Neural crest cell (in vitro differentiated cells): ENCODE measurements at regions not wholly inside any gene's neighbourhood (a gene's known extent, or its start where the extent isn't known, plus 50 kb on each side); places are given as distances from the start of the nearest gene placed in this dataset.
A peak's percentile ranks its signal among the peaks of the same experiment; 100 is the strongest.
"Not testable (repeated sequence)": the region's sequence is repeated elsewhere in the genome, so short reads cannot be mapped to it uniquely, and the experiment has no call there.

Source experiments
- DNase-seq: peaks from one replicate; pipeline ENCODE4 v3.0.0; 2021; ENCODE audit warnings: low read depth, mixed read lengths, low spot score
- H3K27ac Mint-ChIP-seq: one replicate; pipeline ENCODE4 v1.8.0; 2021; ENCODE audit warnings: mild to moderate bottlenecking, mixed read lengths; ENCODE audit not compliant: unreplicated experiment
- H3K27me3 Mint-ChIP-seq: 2 replicates; pipeline ENCODE4 v1.8.0; 2021; ENCODE audit warnings: low read depth, mild to moderate bottlenecking, mixed read lengths
- H3K36me3 Mint-ChIP-seq: 2 replicates; pipeline ENCODE4 v1.8.0; 2021; ENCODE audit warnings: low read depth, mild to moderate bottlenecking, mixed read lengths
- H3K4me1 Mint-ChIP-seq: 2 replicates; pipeline ENCODE4 v1.8.0; 2021; ENCODE audit warnings: mixed read lengths
- H3K4me3 Mint-ChIP-seq: one replicate; pipeline ENCODE4 v1.8.0; 2021; ENCODE audit warnings: mild to moderate bottlenecking, mixed read lengths
- H3K9me3 Mint-ChIP-seq: 2 replicates; pipeline ENCODE4 v1.8.0; 2021; ENCODE audit warnings: mixed read lengths
- CTCF ChIP-seq: fragments of 200-600 bp; sonication (generic); conservative IDR thresholded peaks from 2 replicates; pipeline ENCODE4 v1.5.0; 2021; ENCODE audit warnings: antibody characterized with exemption, mild to moderate bottlenecking

GRCh38 chr10:47670857-47671256 lies 92.5 kb downstream of the SYT15B start:
- not testable (repeated sequence) for H3K27me3 Mint-ChIP-seq, H3K36me3 Mint-ChIP-seq, H3K4me1 Mint-ChIP-seq, DNase-seq, H3K4me3 Mint-ChIP-seq, H3K9me3 Mint-ChIP-seq, H3K27ac Mint-ChIP-seq

- not testable (repeated sequence) for H3K4me3 Mint-ChIP-seq, H3K27me3 Mint-ChIP-seq, H3K4me1 Mint-ChIP-seq, DNase-seq, H3K27ac Mint-ChIP-seq, H3K9me3 Mint-ChIP-seq, H3K36me3 Mint-ChIP-seq
Observed at GRCh38 chr10:47661955-47662577, 101.3 kb downstream of the SYT15B start.

GRCh38 chr10:47656732-47657131 lies 106.7 kb downstream of the SYT15B start:
- H3K27ac Mint-ChIP-seq, DNase-seq, H3K27me3 Mint-ChIP-seq, H3K4me1 Mint-ChIP-seq, H3K9me3 Mint-ChIP-seq, H3K36me3 Mint-ChIP-seq, H3K4me3 Mint-ChIP-seq: not testable (repeated sequence)

- not testable (repeated sequence) for H3K27me3 Mint-ChIP-seq, DNase-seq, H3K36me3 Mint-ChIP-seq, H3K4me1 Mint-ChIP-seq, H3K27ac Mint-ChIP-seq, H3K4me3 Mint-ChIP-seq, H3K9me3 Mint-ChIP-seq
Observed at GRCh38 chr10:47654161-47654560, 109.2 kb downstream of the SYT15B start.

GRCh38 chr10:47648594-47648993 lies 114.8 kb downstream of the SYT15B start:
- not testable (repeated sequence) for H3K4me1 Mint-ChIP-seq, H3K9me3 Mint-ChIP-seq, H3K4me3 Mint-ChIP-seq, H3K27me3 Mint-ChIP-seq, H3K36me3 Mint-ChIP-seq, DNase-seq, H3K27ac Mint-ChIP-seq

GRCh38 chr10:47647523-47648101 lies 115.8 kb downstream of the SYT15B start:
- not testable (repeated sequence) for DNase-seq, H3K27me3 Mint-ChIP-seq, H3K4me1 Mint-ChIP-seq, H3K9me3 Mint-ChIP-seq, H3K4me3 Mint-ChIP-seq, H3K27ac Mint-ChIP-seq, H3K36me3 Mint-ChIP-seq

GRCh38 chr10:47646686-47647273 lies 116.6 kb downstream of the SYT15B start:
- not testable (repeated sequence) for H3K36me3 Mint-ChIP-seq, DNase-seq, H3K9me3 Mint-ChIP-seq, H3K4me3 Mint-ChIP-seq, H3K27me3 Mint-ChIP-seq, H3K4me1 Mint-ChIP-seq, H3K27ac Mint-ChIP-seq
- TF ChIP-seq CTCF: peak; percentile 68

GRCh38 chr10:47626975-47627374 lies 103.5 kb upstream of the AGAP9 start:
- H3K27me3 Mint-ChIP-seq, H3K27ac Mint-ChIP-seq, H3K9me3 Mint-ChIP-seq, H3K4me3 Mint-ChIP-seq, H3K36me3 Mint-ChIP-seq, DNase-seq, H3K4me1 Mint-ChIP-seq: not testable (repeated sequence)

GRCh38 chr10:47622719-47623118 lies 99.3 kb upstream of the AGAP9 start:
- not testable (repeated sequence) for H3K9me3 Mint-ChIP-seq, H3K27me3 Mint-ChIP-seq, H3K36me3 Mint-ChIP-seq, H3K4me1 Mint-ChIP-seq, DNase-seq, H3K4me3 Mint-ChIP-seq, H3K27ac Mint-ChIP-seq

- not testable (repeated sequence) for H3K27me3 Mint-ChIP-seq, H3K27ac Mint-ChIP-seq, H3K4me1 Mint-ChIP-seq, H3K9me3 Mint-ChIP-seq, DNase-seq, H3K36me3 Mint-ChIP-seq, H3K4me3 Mint-ChIP-seq
Observed at GRCh38 chr10:47619300-47620012, 96.0 kb upstream of the AGAP9 start.

- not testable (repeated sequence) for H3K36me3 Mint-ChIP-seq, H3K27ac Mint-ChIP-seq, DNase-seq, H3K4me1 Mint-ChIP-seq, H3K27me3 Mint-ChIP-seq, H3K9me3 Mint-ChIP-seq, H3K4me3 Mint-ChIP-seq
Observed at GRCh38 chr10:47609311-47609710, 85.9 kb upstream of the AGAP9 start.

GRCh38 chr10:47605791-47606773 lies 82.6 kb upstream of the AGAP9 start:
- DNase-seq, H3K36me3 Mint-ChIP-seq, H3K4me1 Mint-ChIP-seq, H3K27me3 Mint-ChIP-seq, H3K27ac Mint-ChIP-seq, H3K4me3 Mint-ChIP-seq, H3K9me3 Mint-ChIP-seq: not testable (repeated sequence)
